ENCODE measurements at regions not wholly inside any gene's neighbourhood (a gene's known extent, or its start where the extent isn't known, plus 50 kb on each side); places are given as distances from the start of the nearest gene placed in this dataset.

DNA sequence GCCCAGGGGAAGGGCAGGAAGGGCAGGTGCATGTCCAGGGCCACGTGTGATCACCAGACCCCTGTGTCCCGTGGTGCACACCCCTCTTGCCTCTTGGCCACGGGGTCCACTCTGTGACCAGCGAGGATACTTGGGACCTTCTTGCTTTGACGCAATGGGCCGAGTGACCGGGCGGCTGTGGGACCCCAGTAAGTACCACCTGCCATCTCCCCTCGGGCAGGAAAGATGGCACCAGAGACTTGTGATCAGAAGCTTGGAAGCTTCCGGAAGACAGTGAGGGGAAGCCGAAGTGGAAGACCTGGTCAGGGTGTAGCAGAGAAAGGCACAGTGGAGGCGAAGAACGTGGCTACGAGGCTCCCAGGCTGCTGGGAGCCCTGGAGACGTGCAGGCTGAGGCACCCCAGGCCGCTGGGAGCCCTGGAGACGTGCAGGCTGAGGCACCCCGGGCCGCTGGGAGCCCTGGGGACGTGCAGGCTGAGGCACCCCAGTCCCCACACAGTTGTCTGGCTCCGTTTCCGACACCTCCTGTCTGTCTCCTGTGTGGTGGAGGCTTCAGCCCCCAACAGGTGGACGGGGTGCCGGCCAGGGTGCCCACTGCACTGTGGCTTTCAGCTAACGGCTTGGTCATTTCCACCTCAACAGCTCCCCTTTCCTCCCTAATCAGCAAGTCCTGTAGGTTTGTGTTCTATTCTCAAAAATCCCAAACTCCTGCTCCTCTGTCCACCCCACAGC is 663.5 kb downstream of the BRD1 start:
- Mint-ChIP-seq H3K4me1 (no peaks in the 10 kb centered on the region), H3K27ac (no peak overlapping the region), H3K9me3 (peaks cover 1% of the 10 kb centered on the region), H3K36me3 (no peaks in the 10 kb centered on the region), H3K27me3 (peaks cover 7% of the 10 kb centered on the region), H3K4me3 (no peak overlapping the region)
- ATAC-seq (ENCODE audit: low read depth) (no peak), DNase-seq (ENCODE audit: low spot score in 2 of 2) (no peak)

DNA sequence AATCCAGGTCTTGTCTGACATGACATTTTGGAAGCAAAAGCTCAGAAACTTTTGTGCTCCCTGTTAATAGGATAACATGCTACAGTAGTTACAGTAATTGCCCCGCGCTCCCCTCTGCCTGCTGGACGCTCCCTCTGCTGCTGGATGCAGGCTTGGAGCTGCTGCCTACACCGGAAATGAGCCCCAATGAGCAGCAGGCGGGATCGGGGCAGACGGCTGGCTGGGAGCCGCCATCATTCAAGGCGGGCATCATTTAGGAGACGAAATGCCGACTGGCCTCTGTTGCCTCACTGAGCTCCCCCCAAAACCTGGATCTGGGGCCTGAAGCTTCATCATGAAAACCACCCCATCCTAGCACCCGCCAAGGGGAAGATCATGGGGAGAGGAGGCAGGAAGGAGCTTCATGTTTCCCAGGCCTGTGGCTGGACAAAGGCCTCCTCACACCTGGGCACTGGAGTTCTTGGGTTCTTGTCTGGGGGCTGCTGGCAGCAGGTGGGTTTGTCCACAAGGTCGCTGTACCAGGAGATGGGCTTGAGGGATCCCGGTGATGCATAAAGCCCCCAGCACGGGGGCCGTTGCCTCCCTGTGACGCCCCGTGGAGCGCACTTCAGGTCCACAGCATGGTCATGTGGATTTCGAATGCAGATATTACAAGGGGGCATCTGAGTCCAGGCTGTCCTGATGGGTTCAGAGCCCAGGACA is 664.3 kb downstream of the BRD1 start:
- H3K36me3 Mint-ChIP-seq: no peaks in the 10 kb centered on the region

DNA sequence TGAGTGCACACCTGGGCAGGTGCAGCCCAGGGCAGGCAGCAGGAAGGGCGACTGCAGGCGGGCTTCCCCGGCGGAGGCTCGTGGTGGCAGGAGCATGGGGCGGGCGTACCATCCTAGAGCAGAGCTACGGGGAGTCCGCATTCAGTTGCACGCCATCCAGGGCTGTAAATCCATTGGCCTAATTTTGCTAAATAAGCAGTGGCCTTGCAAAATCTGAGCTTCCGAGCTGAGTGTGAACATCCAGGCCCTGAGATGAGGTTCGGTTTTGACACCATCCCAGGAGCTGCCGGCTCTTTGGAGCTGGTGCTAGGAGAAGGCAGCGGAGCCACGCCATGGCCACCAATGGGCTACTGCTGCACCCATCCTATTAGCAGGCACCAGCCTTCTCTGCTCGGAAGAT is 664.8 kb downstream of the BRD1 start:
- H3K4me3 Mint-ChIP-seq: no peak overlapping the region
- no peak for ATAC-seq (ENCODE audit: low read depth)
- H3K27ac Mint-ChIP-seq: no peak overlapping the region
- peaks cover 7% of the 10 kb centered on the region for H3K27me3 Mint-ChIP-seq
- DNase-seq (ENCODE audit: low spot score in 2 of 2): no peak
- no peaks in the 10 kb centered on the region for H3K4me1 Mint-ChIP-seq
- H3K36me3 Mint-ChIP-seq: no peaks in the 10 kb centered on the region
- H3K9me3 Mint-ChIP-seq: peaks cover 1% of the 10 kb centered on the region

More for the DNA sequence above, 664.3 kb downstream of the BRD1 start:
- H3K27me3 Mint-ChIP-seq: peaks cover 7% of the 10 kb centered on the region
- ATAC-seq (ENCODE audit: low read depth) (no peak), DNase-seq (ENCODE audit: low spot score in 2 of 2) (no peak)
- no peak overlapping the region for H3K27ac Mint-ChIP-seq
- peaks cover 1% of the 10 kb centered on the region for H3K9me3 Mint-ChIP-seq
- H3K4me1 Mint-ChIP-seq: no peaks in the 10 kb centered on the region
- H3K4me3 Mint-ChIP-seq: no peak overlapping the region

DNA sequence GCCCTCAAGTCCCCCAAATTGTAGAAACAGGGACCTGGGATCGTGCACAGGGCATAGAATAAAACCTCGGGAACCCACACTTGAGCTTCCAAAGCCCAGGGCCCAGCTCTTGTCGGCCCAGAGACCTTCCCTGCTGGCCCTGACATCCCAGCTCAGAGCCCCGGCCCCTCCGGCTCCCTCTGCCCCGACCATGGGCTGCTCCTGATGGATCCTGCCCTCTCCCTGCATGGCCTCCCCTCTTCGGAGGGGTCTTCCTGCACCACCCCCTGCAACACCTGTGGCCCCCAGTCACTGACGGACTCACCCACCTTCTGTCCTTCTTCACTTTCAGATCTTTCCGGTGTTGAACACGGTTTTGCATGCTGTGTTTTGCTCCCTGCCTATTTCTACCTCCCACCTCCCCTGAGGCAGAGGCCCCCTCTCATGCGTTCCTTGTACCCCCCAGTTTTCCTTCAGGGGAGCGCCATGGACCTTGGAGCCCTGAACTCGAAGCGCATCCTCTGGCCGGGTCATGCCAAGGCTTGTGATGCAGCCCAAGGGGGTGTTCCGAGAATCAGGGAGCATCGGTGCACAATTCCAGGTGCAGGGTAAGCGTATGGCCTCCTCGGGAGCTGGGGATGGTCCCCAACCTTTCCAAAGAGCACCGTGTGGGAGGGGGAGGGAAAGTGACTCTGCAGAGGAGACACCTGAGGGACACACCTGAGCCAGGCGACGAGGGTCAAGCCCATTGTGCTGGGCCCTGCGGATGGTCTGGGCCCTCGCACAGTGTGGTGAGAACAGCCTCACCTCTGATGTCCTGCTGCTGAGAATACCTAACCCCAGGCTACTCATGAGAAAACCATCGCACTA is 666.4 kb downstream of the BRD1 start:
- Mint-ChIP-seq H3K4me3 (no peak overlapping the region), H3K36me3 (no peaks in the 10 kb centered on the region), H3K9me3 (peaks cover 1% of the 10 kb centered on the region), H3K27ac (no peak overlapping the region), H3K4me1 (no peaks in the 10 kb centered on the region), H3K27me3 (peaks cover 9% of the 10 kb centered on the region)
- ATAC-seq (ENCODE audit: low read depth): no peak
- no peak for DNase-seq (ENCODE audit: low spot score in 2 of 2)

DNA sequence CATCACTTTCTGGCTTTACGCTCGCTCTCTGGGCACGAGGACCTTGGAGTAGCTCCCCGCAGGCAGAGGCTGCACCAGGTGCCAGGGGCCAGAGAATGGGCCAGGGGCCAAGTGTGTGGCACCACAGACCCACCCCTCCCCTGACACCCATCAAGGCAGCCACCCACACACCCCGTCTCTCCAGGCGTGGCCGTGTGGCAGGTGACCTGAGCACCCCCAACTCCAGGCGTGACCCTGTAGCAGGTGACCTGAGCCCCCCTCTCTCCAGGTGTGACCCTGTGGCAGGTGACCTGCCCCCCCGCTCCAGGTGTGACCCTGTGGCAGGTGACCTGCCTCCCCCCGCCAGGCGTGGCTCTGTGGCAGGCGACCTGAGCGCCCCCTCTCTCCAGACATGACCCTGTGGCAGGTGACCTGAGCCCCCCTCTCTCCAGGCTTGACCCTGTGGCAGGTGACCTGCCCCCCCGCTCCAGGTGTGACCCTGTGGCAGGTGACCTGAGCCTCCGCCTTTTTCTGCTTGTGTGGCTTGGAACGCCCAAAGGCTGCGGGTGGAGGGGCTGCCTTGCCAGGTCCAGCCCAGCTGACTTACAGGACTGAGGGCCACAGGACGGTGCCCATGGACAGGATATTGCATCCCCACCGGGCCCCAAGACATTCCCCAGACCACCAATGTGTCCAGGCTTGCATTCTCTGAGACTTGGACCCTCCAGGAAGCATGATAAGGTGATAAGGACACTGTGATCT is 667.2 kb downstream of the BRD1 start:
- no peaks in the 10 kb centered on the region for H3K36me3 Mint-ChIP-seq
- no peak overlapping the region for H3K27ac Mint-ChIP-seq
- H3K27me3 Mint-ChIP-seq: peaks cover 9% of the 10 kb centered on the region
- peaks cover 5% of the 10 kb centered on the region for H3K9me3 Mint-ChIP-seq
- DNase-seq (ENCODE audit: low spot score in 2 of 2) (no peak), ATAC-seq (ENCODE audit: low read depth) (no peak)
- no peak overlapping the region for H3K4me3 Mint-ChIP-seq
- no peaks in the 10 kb centered on the region for H3K4me1 Mint-ChIP-seq

DNA sequence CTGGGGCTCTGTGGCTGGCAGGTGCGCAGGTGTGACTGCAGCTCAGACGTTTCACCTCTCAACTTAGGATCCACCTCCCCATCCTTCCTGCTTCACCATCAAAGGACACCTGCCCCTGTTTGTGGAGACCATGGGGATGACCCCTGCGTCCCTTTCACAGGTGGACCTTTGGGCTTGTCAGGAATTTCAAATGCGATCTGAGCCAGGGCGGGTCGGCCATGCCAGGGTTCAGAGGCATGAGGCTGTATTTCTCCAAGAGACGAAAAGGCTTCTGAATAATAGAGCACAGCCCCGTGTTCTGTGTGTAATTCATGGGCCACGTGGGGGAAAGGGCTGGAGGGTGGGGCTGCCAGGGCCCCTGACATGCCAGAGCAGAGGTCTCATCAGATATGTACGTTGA is 668.0 kb downstream of the BRD1 start:
- Mint-ChIP-seq H3K4me1 (no peaks in the 10 kb centered on the region), H3K27me3 (peaks cover 9% of the 10 kb centered on the region), H3K27ac (no peak overlapping the region), H3K9me3 (peaks cover 5% of the 10 kb centered on the region), H3K4me3 (no peak overlapping the region), H3K36me3 (no peaks in the 10 kb centered on the region)
- ATAC-seq (ENCODE audit: low read depth) (no peak), DNase-seq (ENCODE audit: low spot score in 2 of 2) (no peak)

DNA sequence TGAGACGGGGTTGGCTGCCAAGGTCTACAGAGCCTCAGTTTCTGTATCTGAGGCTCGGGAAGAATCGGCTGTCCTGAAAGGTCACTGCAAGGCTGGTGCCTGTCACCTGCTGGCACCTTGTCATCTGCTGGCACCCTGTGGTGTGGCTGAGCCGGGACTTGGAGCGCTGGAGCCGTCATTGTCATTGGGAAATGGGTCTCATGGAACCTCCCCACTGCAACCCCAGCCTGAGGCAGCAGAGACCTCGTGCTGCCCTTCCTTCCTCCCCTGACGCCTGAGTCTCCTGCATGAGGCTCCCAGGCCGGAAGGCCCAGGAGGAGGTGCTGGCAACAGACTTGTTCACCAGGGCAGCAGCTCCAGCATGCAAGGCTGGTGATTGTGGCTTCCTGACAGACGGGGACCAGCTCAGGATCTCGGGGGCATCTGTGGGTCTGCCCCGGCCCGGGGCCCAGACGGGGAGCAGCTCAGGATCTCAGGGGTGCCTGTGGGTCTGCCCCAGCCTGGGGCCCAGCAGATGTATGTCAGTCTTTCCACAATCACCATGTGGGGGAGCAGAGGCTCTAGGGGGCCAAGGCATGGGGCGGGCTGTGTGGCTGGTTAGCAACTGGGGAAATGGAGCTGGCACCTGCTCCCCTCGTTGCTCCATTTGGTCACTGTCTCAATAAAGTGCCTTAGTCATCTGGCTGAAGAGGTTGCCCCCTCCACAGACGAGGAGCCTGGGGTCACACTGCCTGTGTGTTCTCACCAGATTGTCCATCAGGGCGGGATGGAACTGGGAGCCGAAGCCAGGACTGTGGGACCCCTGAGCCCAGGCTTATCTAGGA is 668.7 kb downstream of the BRD1 start:
- ATAC-seq (ENCODE audit: low read depth) (no peak), DNase-seq (ENCODE audit: low spot score in 2 of 2) (no peak)
- peaks cover 5% of the 10 kb centered on the region for H3K9me3 Mint-ChIP-seq
- no peak overlapping the region for H3K4me3 Mint-ChIP-seq
- no peaks in the 10 kb centered on the region for H3K4me1 Mint-ChIP-seq
- no peaks in the 10 kb centered on the region for H3K36me3 Mint-ChIP-seq
- H3K27ac Mint-ChIP-seq: no peak overlapping the region
- peaks cover 9% of the 10 kb centered on the region for H3K27me3 Mint-ChIP-seq

DNA sequence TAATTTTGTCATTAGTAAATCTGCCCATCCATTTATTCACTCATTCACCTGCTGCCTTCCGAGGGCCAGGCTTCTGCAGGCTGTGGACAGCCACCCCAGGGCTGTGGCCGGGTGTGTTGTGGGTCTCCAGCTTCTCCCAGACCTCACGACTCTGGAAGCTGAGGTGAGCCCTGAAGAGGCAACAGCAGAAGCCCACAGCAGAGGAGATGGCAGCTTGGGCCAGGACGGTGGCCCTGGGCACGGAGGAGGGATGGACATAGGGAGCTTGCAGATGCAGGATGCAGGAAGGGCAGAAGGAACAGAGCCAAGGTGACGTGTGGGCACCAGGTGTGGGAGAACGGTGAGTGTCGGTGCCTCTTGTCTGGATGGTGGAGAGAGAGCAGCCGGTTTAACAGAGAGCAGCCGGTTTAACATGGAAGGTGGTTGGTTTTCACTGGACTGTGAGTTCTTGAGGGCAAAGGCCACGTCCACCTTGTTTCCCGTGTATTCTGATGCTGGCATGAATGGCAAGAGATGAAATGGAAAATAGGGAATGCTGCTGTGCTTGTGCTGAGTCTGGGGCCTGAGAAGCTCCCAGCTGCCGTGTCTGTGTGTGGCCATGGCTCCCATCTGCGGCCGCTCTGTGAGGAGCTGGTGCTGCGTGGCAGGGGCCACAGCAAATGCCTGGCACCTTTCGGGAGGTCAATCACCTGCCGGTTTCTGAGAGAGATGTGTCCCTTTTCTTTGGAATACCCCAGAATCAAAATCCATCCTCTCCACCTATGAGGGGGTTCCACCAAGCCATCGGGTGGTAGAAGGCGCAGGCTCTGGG is 669.9 kb downstream of the BRD1 start:
- Mint-ChIP-seq H3K36me3 (no peaks in the 10 kb centered on the region), H3K4me1 (no peaks in the 10 kb centered on the region), H3K27me3 (peaks cover 9% of the 10 kb centered on the region), H3K27ac (no peak overlapping the region), H3K9me3 (peaks cover 5% of the 10 kb centered on the region), H3K4me3 (no peak overlapping the region)
- DNase-seq (ENCODE audit: low spot score in 2 of 2) (no peak), ATAC-seq (ENCODE audit: low read depth) (no peak)

DNA sequence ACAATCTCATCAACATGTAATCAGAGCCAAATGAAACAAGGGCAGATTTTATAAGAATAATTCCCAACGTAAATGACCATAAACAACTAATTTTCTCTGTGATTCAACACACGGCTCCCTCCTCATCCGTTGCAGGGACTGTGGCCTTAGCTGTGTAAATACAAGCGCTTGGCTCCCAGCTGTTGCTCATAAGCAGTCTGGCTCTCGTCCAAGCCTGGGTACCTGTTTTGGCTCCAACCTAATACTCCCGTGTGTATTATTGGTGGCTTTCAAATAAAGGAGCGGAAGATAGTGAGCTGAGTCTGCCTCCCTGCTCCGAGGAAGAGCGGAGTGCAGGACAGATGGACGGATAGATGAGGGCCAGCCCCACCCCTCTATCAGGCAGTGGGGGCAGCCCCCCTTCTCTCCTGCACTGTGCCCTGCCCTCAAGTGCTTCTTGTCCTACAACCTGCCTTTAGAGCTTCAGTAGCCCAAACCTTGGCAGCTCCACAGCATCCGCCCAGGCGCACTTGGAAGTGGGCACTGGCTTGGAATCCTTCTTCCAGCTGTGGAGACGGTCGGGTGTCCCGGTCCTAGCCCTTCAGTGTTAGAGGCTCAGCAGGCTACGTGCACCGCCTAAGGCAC is 670.9 kb downstream of the BRD1 start:
- H3K27me3 Mint-ChIP-seq: peaks cover 6% of the 10 kb centered on the region

DNA sequence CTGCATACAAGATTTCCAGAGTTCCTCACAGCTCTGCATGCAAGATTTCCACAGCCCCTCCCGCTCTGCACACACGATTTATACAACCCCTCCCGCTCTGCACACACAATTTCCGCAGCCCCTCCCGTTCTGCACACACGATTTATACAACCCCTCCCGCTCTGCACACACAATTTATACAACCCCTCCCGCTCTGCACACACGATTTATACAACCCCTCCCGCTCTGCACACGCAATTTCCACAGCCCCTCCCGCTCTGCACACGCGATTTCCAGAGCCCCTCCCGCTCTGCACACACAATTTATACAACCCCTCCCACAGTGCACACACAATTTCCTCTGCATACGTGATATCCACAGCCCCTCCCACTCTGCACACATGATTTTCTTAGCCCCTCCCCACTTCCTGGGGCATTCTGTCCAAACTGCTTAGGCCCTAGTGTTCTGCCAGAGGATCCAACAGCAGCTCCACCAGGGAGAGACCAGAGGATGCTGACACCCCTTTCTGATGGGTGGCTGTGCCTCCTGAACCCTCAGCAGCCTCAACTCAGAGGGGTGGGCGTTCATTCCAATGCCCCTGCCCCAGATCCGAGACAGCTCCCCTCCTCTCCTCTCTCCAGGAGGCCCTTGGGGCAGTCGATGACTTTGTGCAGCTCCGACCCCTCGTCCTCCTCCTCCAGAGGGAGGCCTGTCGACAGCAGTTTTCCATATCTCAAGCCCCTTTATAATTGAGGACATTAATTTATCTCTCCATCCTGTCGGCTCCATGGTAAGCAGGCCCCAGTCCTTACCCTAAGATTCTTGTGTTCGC is 671.7 kb downstream of the BRD1 start:
- DNase-seq (ENCODE audit: low spot score in 2 of 2): no peak
- Mint-ChIP-seq H3K4me1 (no peaks in the 10 kb centered on the region), H3K36me3 (no peaks in the 10 kb centered on the region), H3K27me3 (peaks cover 2% of the 10 kb centered on the region), H3K9me3 (peaks cover 5% of the 10 kb centered on the region), H3K27ac (no peak overlapping the region), H3K4me3 (no peak overlapping the region)
- ATAC-seq (ENCODE audit: low read depth): no peak

More for the DNA sequence above, 670.9 kb downstream of the BRD1 start:
- no peaks in the 10 kb centered on the region for H3K4me1 Mint-ChIP-seq
- no peak overlapping the region for H3K27ac Mint-ChIP-seq
- ATAC-seq (ENCODE audit: low read depth): no peak
- H3K4me3 Mint-ChIP-seq: no peak overlapping the region
- no peaks in the 10 kb centered on the region for H3K36me3 Mint-ChIP-seq
- H3K9me3 Mint-ChIP-seq: peaks cover 5% of the 10 kb centered on the region
- no peak for DNase-seq (ENCODE audit: low spot score in 2 of 2)

DNA sequence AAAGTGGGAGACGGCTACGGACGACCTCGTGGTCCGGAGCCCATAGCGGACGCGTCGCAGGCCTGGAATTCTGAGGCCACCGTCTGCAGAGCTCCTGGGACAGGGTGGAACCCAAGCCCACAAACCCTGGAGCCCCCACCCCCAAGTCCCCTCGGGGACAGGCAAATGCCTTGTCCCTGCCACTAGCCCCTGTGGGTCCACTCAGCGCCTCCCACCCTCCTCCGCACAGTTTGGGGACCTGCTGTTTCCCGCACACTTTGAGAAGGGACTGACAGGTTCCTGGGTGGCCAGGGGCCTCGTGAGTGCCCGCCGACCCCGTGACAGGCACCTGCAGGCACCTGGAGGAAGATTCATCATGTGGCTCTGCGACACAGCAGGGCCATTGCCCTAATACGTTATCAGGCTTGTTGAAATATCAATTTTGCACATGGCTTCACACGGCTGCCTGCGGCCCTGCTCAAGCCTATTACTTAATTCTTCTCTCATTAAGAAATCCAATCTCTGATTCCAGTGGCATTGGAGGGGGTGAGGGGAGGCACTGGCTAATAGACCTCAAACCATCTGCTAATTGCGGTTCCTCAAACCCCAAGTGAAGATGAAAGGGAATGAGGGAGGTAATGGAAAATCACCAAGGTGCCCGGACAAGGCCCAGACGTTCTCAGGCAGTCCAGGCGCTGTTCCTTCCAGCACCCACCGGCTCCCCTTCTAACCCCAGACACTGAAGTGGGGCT is 672.5 kb downstream of the BRD1 start:
- Mint-ChIP-seq H3K9me3 (peaks cover 5% of the 10 kb centered on the region), H3K36me3 (no peaks in the 10 kb centered on the region), H3K4me3 (no peak overlapping the region), H3K4me1 (no peaks in the 10 kb centered on the region), H3K27ac (no peak overlapping the region), H3K27me3 (peaks cover 2% of the 10 kb centered on the region)
- ATAC-seq (ENCODE audit: low read depth) (no peak), DNase-seq (ENCODE audit: low spot score in 2 of 2) (no peak)
